ENCODE measurements at regions not wholly inside any gene's neighbourhood (a gene's known extent, or its start where the extent isn't known, plus 50 kb on each side); places are given as distances from the start of the nearest gene placed in this dataset.

GRCh38 chr17:69651921-69652320 lies 237.4 kb downstream of the MAP2K6 start:
- no peak overlapping the region for H3K23ac ChIP-seq (ENCODE audit: low read length)
- WGBS (ENCODE audit: extremely low coverage, insufficient coverage, insufficient read length) = no CpG with 5 or more reads among the region's 2 CpGs
- H3K9me3 ChIP-seq (ENCODE audit: insufficient read depth, low read depth, low read length) = peaks cover 2% of the 10 kb centered on the region

GRCh38 chr17:69654981-69655855 lies 240.7 kb downstream of the MAP2K6 start:
- H2AK5ac ChIP-seq (ENCODE audit: low read length) = no peak overlapping the region
- H3K4me3 ChIP-seq (ENCODE audit: low read depth, low read length) = no peak overlapping the region
- peaks cover under 1% of the 10 kb centered on the region for H3K79me1 ChIP-seq (ENCODE audit: low read length)
- H2BK12ac ChIP-seq (ENCODE audit: low read length) = no peak overlapping the region
- H2AFZ ChIP-seq (ENCODE audit: insufficient read depth, low read length, poor library complexity) = no peak overlapping the region
- no peak overlapping the region for H3K4me2 ChIP-seq (ENCODE audit: low read length)
- peak overlapping the region; percentile 42 for H2BK5ac ChIP-seq (ENCODE audit: low read depth, low read length, poor library complexity)
- H3K9me3 ChIP-seq (ENCODE audit: insufficient read depth, low read depth, low read length) = peaks cover 2% of the 10 kb centered on the region
- no peaks in the 10 kb centered on the region for H3K79me2 ChIP-seq (ENCODE audit: control insufficient read depth, insufficient read depth, low read length, poor library complexity)
- peak overlapping the region; percentile 25 for H2BK120ac ChIP-seq (ENCODE audit: insufficient read depth, low read length, poor library complexity)
- no peak overlapping the region for H3K4ac ChIP-seq (ENCODE audit: low read depth, low read length)
- no peaks in the 10 kb centered on the region for H3K36me3 ChIP-seq (ENCODE audit: control insufficient read depth in 1 of 2, insufficient read depth in 2 of 2, low read length in 2 of 2)
- H3K27me3 ChIP-seq (ENCODE audit: insufficient read depth, low read length) = no peaks in the 10 kb centered on the region
- no peak overlapping the region for H3K9ac ChIP-seq (ENCODE audit: low read length)
- H3K23ac ChIP-seq (ENCODE audit: low read length) = no peak overlapping the region
- no peak for DNase-seq
- no peak overlapping the region for H3K14ac ChIP-seq (ENCODE audit: low read length)
- peak overlapping the region; percentile 31 for H4K91ac ChIP-seq (ENCODE audit: low read depth, low read length)
- no peak overlapping the region for H3K18ac ChIP-seq (ENCODE audit: low read length)
- H4K8ac ChIP-seq (ENCODE audit: low read depth, low read length) = no peak overlapping the region
- H3K27ac ChIP-seq (ENCODE audit: low read depth, low read length) = no peak overlapping the region
- peaks cover 0 to 7% of the 10 kb centered on the region in 2 experiments for H3K4me1 ChIP-seq (ENCODE audit: control insufficient read depth in 1 of 2, insufficient read depth in 2 of 2, low read length in 2 of 2)
- no CpG with 5 or more reads among the region's 8 CpGs for WGBS (ENCODE audit: extremely low coverage, insufficient coverage, insufficient read length)
- H4K12ac ChIP-seq (ENCODE audit: low read depth, low read length) = no peak overlapping the region

More at GRCh38 chr17:69651921-69652320, 237.4 kb downstream of the MAP2K6 start:
- Histone ChIP-seq H2AFZ (ENCODE audit: insufficient read depth, low read length, poor library complexity) (no peak overlapping the region), H4K91ac (ENCODE audit: low read depth, low read length) (no peak overlapping the region), H2BK5ac (ENCODE audit: low read depth, low read length, poor library complexity) (no peak overlapping the region), H3K79me2 (ENCODE audit: control insufficient read depth, insufficient read depth, low read length, poor library complexity) (no peaks in the 10 kb centered on the region), H3K4me2 (ENCODE audit: low read length) (no peak overlapping the region), H3K36me3 (ENCODE audit: control insufficient read depth in 1 of 2, insufficient read depth in 2 of 2, low read length in 2 of 2) (no peaks in the 10 kb centered on the region), H4K8ac (ENCODE audit: low read depth, low read length) (no peak overlapping the region), H3K4me3 (ENCODE audit: low read depth, low read length) (no peak overlapping the region), H2AK5ac (ENCODE audit: low read length) (no peak overlapping the region), H2BK120ac (ENCODE audit: insufficient read depth, low read length, poor library complexity) (no peak overlapping the region), H3K4me1 (ENCODE audit: control insufficient read depth in 1 of 2, insufficient read depth in 2 of 2, low read length in 2 of 2) (no peaks in the 10 kb centered on the region), H3K9ac (ENCODE audit: low read length) (no peak overlapping the region), H2BK12ac (ENCODE audit: low read length) (no peak overlapping the region), H3K79me1 (ENCODE audit: low read length) (no peaks in the 10 kb centered on the region), H3K18ac (ENCODE audit: low read length) (no peak overlapping the region), H4K12ac (ENCODE audit: low read depth, low read length) (no peak overlapping the region), H3K27ac (ENCODE audit: low read depth, low read length) (no peak overlapping the region), H3K4ac (ENCODE audit: low read depth, low read length) (no peak overlapping the region), H3K14ac (ENCODE audit: low read length) (no peak overlapping the region), H3K27me3 (ENCODE audit: insufficient read depth, low read length) (no peaks in the 10 kb centered on the region)
- no peak for DNase-seq

GRCh38 chr17:69655902-69656301 lies 241.4 kb downstream of the MAP2K6 start:
- no peak overlapping the region for H2BK5ac ChIP-seq (ENCODE audit: low read depth, low read length, poor library complexity)
- no peak overlapping the region for H3K27ac ChIP-seq (ENCODE audit: low read depth, low read length)
- peaks cover 0 to 9% of the 10 kb centered on the region in 2 experiments for H3K4me1 ChIP-seq (ENCODE audit: control insufficient read depth in 1 of 2, insufficient read depth in 2 of 2, low read length in 2 of 2)
- no peak overlapping the region for H2BK120ac ChIP-seq (ENCODE audit: insufficient read depth, low read length, poor library complexity)
- no peak overlapping the region for H3K4ac ChIP-seq (ENCODE audit: low read depth, low read length)
- H3K79me2 ChIP-seq (ENCODE audit: control insufficient read depth, insufficient read depth, low read length, poor library complexity) = no peaks in the 10 kb centered on the region
- H3K79me1 ChIP-seq (ENCODE audit: low read length) = peaks cover 2% of the 10 kb centered on the region
- DNase-seq = no peak
- H3K18ac ChIP-seq (ENCODE audit: low read length) = no peak overlapping the region
- H3K23ac ChIP-seq (ENCODE audit: low read length) = no peak overlapping the region
- no peak overlapping the region for H3K9ac ChIP-seq (ENCODE audit: low read length)
- no peak overlapping the region for H2AFZ ChIP-seq (ENCODE audit: insufficient read depth, low read length, poor library complexity)
- H3K4me3 ChIP-seq (ENCODE audit: low read depth, low read length) = no peak overlapping the region
- no peak overlapping the region for H3K14ac ChIP-seq (ENCODE audit: low read length)
- peaks cover 2% of the 10 kb centered on the region for H3K9me3 ChIP-seq (ENCODE audit: insufficient read depth, low read depth, low read length)
- no peak overlapping the region for H4K91ac ChIP-seq (ENCODE audit: low read depth, low read length)
- no peak overlapping the region for H3K4me2 ChIP-seq (ENCODE audit: low read length)
- H3K27me3 ChIP-seq (ENCODE audit: insufficient read depth, low read length) = no peaks in the 10 kb centered on the region
- no peaks in the 10 kb centered on the region for H3K36me3 ChIP-seq (ENCODE audit: control insufficient read depth in 1 of 2, insufficient read depth in 2 of 2, low read length in 2 of 2)
- no peak overlapping the region for H4K12ac ChIP-seq (ENCODE audit: low read depth, low read length)
- no peak overlapping the region for H2AK5ac ChIP-seq (ENCODE audit: low read length)
- no peak overlapping the region for H2BK12ac ChIP-seq (ENCODE audit: low read length)
- no peak overlapping the region for H4K8ac ChIP-seq (ENCODE audit: low read depth, low read length)
- no CpG with 5 or more reads among the region's 5 CpGs for WGBS (ENCODE audit: extremely low coverage, insufficient coverage, insufficient read length)

- Histone ChIP-seq H3K9me3 (ENCODE audit: insufficient read depth, low read depth, low read length) (no peaks in the 10 kb centered on the region), H2AK5ac (ENCODE audit: low read length) (no peak overlapping the region), H3K14ac (ENCODE audit: low read length) (no peak overlapping the region), H2BK12ac (ENCODE audit: low read length) (no peak overlapping the region), H3K4me3 (ENCODE audit: low read depth, low read length) (no peak overlapping the region), H3K23ac (ENCODE audit: low read length) (no peak overlapping the region), H2BK5ac (ENCODE audit: low read depth, low read length, poor library complexity) (no peak overlapping the region), H3K4me2 (ENCODE audit: low read length) (no peak overlapping the region), H3K4me1 (ENCODE audit: control insufficient read depth in 1 of 2, insufficient read depth in 2 of 2, low read length in 2 of 2) (peaks cover 0 to 6% of the 10 kb centered on the region in 2 experiments), H3K36me3 (ENCODE audit: control insufficient read depth in 1 of 2, insufficient read depth in 2 of 2, low read length in 2 of 2) (no peaks in the 10 kb centered on the region), H2BK120ac (ENCODE audit: insufficient read depth, low read length, poor library complexity) (no peak overlapping the region), H3K4ac (ENCODE audit: low read depth, low read length) (no peak overlapping the region), H3K27me3 (ENCODE audit: insufficient read depth, low read length) (no peaks in the 10 kb centered on the region), H3K27ac (ENCODE audit: low read depth, low read length) (no peak overlapping the region), H3K18ac (ENCODE audit: low read length) (no peak overlapping the region), H4K12ac (ENCODE audit: low read depth, low read length) (no peak overlapping the region), H3K79me1 (ENCODE audit: low read length) (peaks cover 15% of the 10 kb centered on the region), H4K91ac (ENCODE audit: low read depth, low read length) (no peak overlapping the region), H2AFZ (ENCODE audit: insufficient read depth, low read length, poor library complexity) (no peak overlapping the region), H4K8ac (ENCODE audit: low read depth, low read length) (no peak overlapping the region), H3K79me2 (ENCODE audit: control insufficient read depth, insufficient read depth, low read length, poor library complexity) (peaks cover 3% of the 10 kb centered on the region), H3K9ac (ENCODE audit: low read length) (no peak overlapping the region)
- peak in 1 of 2 donors; percentile 35 for DNase-seq
- no CpG with 5 or more reads among the region's 8 CpGs for WGBS (ENCODE audit: extremely low coverage, insufficient coverage, insufficient read length)
These were observed 255.1 kb downstream of the MAP2K6 start for GRCh38 chr17:69669441-69670178.
